ENCODE measurements at regions not wholly inside any gene's neighbourhood (a gene's known extent, or its start where the extent isn't known, plus 50 kb on each side); places are given as distances from the start of the nearest gene placed in this dataset.

DNA sequence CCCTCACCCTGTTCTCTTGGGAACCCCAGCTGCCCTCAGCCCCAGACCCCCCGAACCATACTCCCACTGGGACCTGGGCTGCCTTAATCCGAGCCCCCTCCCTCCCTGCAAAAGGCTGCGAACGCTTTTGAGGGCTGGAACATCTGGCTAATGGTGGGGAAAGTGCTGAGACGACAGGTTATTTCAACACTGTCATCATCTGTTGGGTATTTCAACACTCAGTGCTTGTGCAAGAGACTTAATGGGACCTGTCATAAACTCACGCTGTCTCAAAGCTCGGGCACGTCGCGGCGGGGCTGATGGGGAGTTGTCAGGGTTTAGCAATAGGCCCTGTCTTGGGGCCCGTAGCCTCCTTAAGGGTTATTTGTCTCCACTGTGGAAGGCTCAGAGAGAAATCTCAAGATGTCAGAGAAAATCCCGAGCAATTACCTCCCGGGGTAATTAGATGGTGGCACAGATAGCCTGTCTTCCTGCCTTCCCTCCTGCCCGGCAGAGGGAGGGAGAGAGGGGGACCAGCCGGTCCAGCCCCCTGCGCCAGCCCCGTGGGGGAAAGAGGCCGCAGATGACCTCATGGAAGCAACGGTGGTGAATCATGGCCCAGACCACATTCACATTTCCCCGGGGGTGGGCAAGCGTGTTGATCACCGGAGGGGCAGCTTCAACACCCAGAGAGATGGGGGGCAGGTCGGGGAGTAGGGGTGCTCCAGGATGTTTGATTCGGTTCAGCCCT lies 88.7 kb upstream of the MYL10 start:
- TF ChIP-seq POLR2A (IDR thresholded peaks at IDR 0.05) (no peak), CTCF (IDR thresholded peaks at IDR 0.05) (no peak)
